ENCODE measurements at regions not wholly inside any gene's neighbourhood (a gene's known extent, or its start where the extent isn't known, plus 50 kb on each side); places are given as distances from the start of the nearest gene placed in this dataset.
A peak's percentile ranks its signal among the peaks of the same experiment; 100 is the strongest.

- TF ChIP-seq, protein P1, sequence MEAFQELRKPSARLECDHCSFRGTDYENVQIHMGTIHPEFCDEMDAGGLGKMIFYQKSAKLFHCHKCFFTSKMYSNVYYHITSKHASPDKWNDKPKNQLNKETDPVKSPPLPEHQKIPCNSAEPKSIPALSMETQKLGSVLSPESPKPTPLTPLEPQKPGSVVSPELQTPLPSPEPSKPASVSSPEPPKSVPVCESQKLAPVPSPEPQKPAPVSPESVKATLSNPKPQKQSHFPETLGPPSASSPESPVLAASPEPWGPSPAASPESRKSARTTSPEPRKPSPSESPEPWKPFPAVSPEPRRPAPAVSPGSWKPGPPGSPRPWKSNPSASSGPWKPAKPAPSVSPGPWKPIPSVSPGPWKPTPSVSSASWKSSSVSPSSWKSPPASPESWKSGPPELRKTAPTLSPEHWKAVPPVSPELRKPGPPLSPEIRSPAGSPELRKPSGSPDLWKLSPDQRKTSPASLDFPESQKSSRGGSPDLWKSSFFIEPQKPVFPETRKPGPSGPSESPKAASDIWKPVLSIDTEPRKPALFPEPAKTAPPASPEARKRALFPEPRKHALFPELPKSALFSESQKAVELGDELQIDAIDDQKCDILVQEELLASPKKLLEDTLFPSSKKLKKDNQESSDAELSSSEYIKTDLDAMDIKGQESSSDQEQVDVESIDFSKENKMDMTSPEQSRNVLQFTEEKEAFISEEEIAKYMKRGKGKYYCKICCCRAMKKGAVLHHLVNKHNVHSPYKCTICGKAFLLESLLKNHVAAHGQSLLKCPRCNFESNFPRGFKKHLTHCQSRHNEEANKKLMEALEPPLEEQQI (IDR thresholded peaks at IDR 0.05) = no peak
Measured at GRCh38 chr6:119544325-119545175, 195.0 kb upstream of the MAN1A1 start (continued).

- H3K36me3 ChIP-seq (ENCODE audit: control insufficient read depth, insufficient read depth, low read length) = no peaks in the 10 kb centered on the region
- no peak overlapping the region for H3K4me3 ChIP-seq
- H3K79me2 ChIP-seq (ENCODE audit: control insufficient read depth, insufficient read depth, low read length) = no peaks in the 10 kb centered on the region
- ChIA-PET CTCF (ENCODE audit: low intra/inter-chr PET ratio) (no interaction called here), POLR2A (interaction anchor here (0.7 kb wide), 1 partner anchor 198 kb away, joined by 3 read pairs; no protein-coding TSS in a partner anchor)
- peaks cover 3 to 22% of the 10 kb centered on the region in 2 experiments; a peak in 4 of 5 replicates for H3K4me1 ChIP-seq (replicated peaks in 1 of 2; ENCODE audit: control insufficient read depth in 2 of 2, insufficient read depth in 2 of 2, low read length in 2 of 2)
- H3K27me3 ChIP-seq (ENCODE audit: control insufficient read depth in 2 of 2, insufficient read depth in 2 of 2, low read length in 2 of 2) = no peaks in the 10 kb centered on the region
- no peak for ATAC-seq
- no peaks in the 10 kb centered on the region for H3K9me1 ChIP-seq (ENCODE audit: control insufficient read depth, insufficient read depth, low read length)
- no peak overlapping the region for H3K9ac ChIP-seq (ENCODE audit: insufficient read depth in 1 of 2, low read depth in 2 of 2, low read length in 2 of 2)
- no peak overlapping the region for H3K4me2 ChIP-seq (ENCODE audit: insufficient read depth, low read length)
- no peaks in the 10 kb centered on the region for H4K20me1 ChIP-seq (replicated peaks; ENCODE audit: control insufficient read depth, insufficient read depth, low read length)
- WGBS (ENCODE audit: insufficient coverage, low coverage, missing lambda C conversion rate) = 95% methylated on average over 2 of the region's 2 CpGs
- FAIRE-seq = no peak
- TF ChIP-seq TAF15 (IDR thresholded peaks at IDR 0.05; ENCODE audit: low read depth, low read length) = no peak
- no peak for TF ChIP-seq JUNB (CRISPR knock-in tag; conservative IDR thresholded peaks at IDR 0.05)
- TF ChIP-seq, protein P2, sequence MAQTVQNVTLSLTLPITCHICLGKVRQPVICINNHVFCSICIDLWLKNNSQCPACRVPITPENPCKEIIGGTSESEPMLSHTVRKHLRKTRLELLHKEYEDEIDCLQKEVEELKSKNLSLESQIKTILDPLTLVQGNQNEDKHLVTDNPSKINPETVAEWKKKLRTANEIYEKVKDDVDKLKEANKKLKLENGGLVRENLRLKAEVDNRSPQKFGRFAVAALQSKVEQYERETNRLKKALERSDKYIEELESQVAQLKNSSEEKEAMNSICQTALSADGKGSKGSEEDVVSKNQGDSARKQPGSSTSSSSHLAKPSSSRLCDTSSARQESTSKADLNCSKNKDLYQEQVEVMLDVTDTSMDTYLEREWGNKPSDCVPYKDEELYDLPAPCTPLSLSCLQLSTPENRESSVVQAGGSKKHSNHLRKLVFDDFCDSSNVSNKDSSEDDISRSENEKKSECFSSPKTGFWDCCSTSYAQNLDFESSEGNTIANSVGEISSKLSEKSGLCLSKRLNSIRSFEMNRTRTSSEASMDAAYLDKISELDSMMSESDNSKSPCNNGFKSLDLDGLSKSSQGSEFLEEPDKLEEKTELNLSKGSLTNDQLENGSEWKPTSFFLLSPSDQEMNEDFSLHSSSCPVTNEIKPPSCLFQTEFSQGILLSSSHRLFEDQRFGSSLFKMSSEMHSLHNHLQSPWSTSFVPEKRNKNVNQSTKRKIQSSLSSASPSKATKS (CRISPR knock-in tag; IDR thresholded peaks at IDR 0.05) = no peak
- no peak for TF ChIP-seq TBP (optimal IDR thresholded peaks at IDR 0.05; ENCODE audit: low read depth, low read length)
- no peak for TF ChIP-seq XRCC5 (IDR thresholded peaks at IDR 0.05; ENCODE audit: low read depth, low read length)
- no peak for TF ChIP-seq ZBTB33 (CRISPR knock-in tag; IDR thresholded peaks at IDR 0.05)
- in situ Hi-C loops (cut with MboI) = no loop called here
- DNase-seq (ENCODE audit: extremely low read depth in 1 of 4, low spot score in 3 of 4) = no peak
- intact Hi-C loops (cut with micrococcal nuclease) = loop anchor here (2.0 to 5.0 kb wide), 4 partner anchors 61 to 396 kb away; no protein-coding TSS in a partner anchor
- BruUV-seq (replicated peaks) = no TSS peak
- no peak overlapping the region for H3K27ac ChIP-seq (ENCODE audit: extremely low read depth, low read depth, low read length)
- 0 out of 2 replicates have a peak overlapping the region, but pooled peaks have one; percentile 0 for H2AFZ ChIP-seq (ENCODE audit: low read depth, low read length)
- 0 out of 2 replicates have a peak, but pooled peaks cover 8% of the 10 kb centered on the region for H3K9me3 ChIP-seq (replicated peaks; ENCODE audit: control insufficient read depth, insufficient read depth, low read depth, low read length)
Measured at GRCh38 chr6:119543332-119543731, 193.8 kb upstream of the MAN1A1 start.
